ENCODE measurements at regions not wholly inside any gene's neighbourhood (a gene's known extent, or its start where the extent isn't known, plus 50 kb on each side); places are given as distances from the start of the nearest gene placed in this dataset.

DNA sequence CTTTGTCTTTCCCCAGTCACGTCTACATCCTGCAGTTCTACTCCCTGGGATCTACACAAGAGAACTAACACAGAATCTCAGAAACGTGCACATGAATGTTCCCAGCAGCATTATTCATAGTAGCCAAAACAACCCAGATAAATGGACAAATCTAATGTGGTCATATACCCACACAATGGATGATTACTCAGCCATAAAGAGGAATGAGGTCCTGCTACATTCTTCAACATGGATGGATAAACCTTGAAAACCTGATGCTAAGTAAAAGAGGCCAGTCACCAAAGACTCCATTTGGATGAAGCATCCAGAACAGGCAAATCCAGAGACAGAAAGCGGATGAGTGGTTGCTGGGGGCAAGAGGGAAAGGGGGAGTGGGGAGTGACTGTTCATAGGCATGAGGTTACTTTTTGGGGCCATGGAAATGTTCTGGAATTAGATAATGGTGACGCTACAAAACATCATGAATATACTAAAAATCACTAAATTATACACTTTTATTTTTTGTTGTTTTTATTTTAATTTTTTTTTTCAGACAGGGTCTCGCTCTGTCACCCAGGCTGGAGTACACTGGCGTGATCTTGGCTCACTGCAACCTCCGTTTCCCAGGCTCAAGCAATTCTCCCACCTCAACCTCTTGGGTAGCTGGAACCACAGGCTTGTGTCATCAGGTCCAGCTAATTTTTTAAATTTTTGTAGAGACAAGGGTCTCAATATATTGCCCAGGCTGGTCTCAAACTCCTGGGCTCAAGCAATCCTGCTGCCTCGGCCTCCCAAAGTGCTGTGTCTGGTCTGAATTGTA is 50.8 kb upstream of the DSN1 start:
- Histone ChIP-seq H3K36me3 (replicated peaks; ENCODE audit: control insufficient read depth, insufficient read depth, low read length) (peaks cover 13% of the 10 kb centered on the region), H3K27me3 (ENCODE audit: control insufficient read depth, insufficient read depth, low read length) (no peaks in the 10 kb centered on the region), H3K4me3 (ENCODE audit: insufficient read depth, low read depth, low read length) (no peak overlapping the region)
- DNase-seq = no peak

- DNase-seq = peak; percentile 20
Measured at GRCh38 chr20:36825385-36826104, 50.4 kb upstream of the TLDC2 start.

More at GRCh38 chr20:36825385-36826104, 50.4 kb upstream of the TLDC2 start:
- Histone ChIP-seq H3K36me3 (replicated peaks; ENCODE audit: control insufficient read depth, insufficient read depth, low read length) (peaks cover 13% of the 10 kb centered on the region), H3K4me3 (ENCODE audit: insufficient read depth, low read depth, low read length) (no peak overlapping the region), H3K27me3 (ENCODE audit: control insufficient read depth, insufficient read depth, low read length) (no peaks in the 10 kb centered on the region)
